M059J (cell line): ENCODE measurements at regions not wholly inside any gene's neighbourhood (a gene's known extent, or its start where the extent isn't known, plus 50 kb on each side); places are given as distances from the start of the nearest gene placed in this dataset.
A peak's percentile ranks its signal among the peaks of the same experiment; 100 is the strongest.

Experiments
- DNase-seq: peaks from one replicate; pipeline ENCODE4 v3.0.0-alpha.2; 2012; ENCODE audit warnings: low read depth

GRCh38 chr2:215503381-215503780 is 67.5 kb upstream of the FN1 start:
- no peak for DNase-seq

- DNase-seq, result no peak
Measured at GRCh38 chr2:215500466-215500865, 64.6 kb upstream of the FN1 start.

- peak; percentile 3 for DNase-seq
Measured at GRCh38 chr2:215499331-215499730, 63.5 kb upstream of the FN1 start.

GRCh38 chr2:215498431-215498830 is 62.6 kb upstream of the FN1 start:
- DNase-seq, result peak; percentile 51

GRCh38 chr2:215493376-215493775 is 57.5 kb upstream of the FN1 start:
- no peak for DNase-seq

- DNase-seq, result no peak
Measured at GRCh38 chr2:215489288-215489848, 53.5 kb upstream of the FN1 start.

- DNase-seq, result no peak
Measured at GRCh38 chr2:215487002-215487372, 51.1 kb upstream of the FN1 start.

- DNase-seq, result no peak
Measured at GRCh38 chr2:215486291-215487001, 50.6 kb upstream of the FN1 start.
